ENCODE measurements at regions not wholly inside any gene's neighbourhood (a gene's known extent, or its start where the extent isn't known, plus 50 kb on each side); places are given as distances from the start of the nearest gene placed in this dataset.

- no peak for TF ChIP-seq CTCF (IDR thresholded peaks at IDR 0.05 in 8 of 11, conservative IDR thresholded peaks at IDR 0.05 in 3 of 11)
- TF ChIP-seq POLR2AphosphoS5 (IDR thresholded peaks at IDR 0.05), result no peak
These were observed 105.3 kb upstream of the OLIG2 start for GRCh38 chr21:32920474-32920873.

Data from spleen (tissue), 7 donors.